IMR-90 (cell line): ENCODE measurements at regions not wholly inside any gene's neighbourhood (a gene's known extent, or its start where the extent isn't known, plus 50 kb on each side); places are given as distances from the start of the nearest gene placed in this dataset.

Experiments
- ATAC-seq: fragments of 200-7000 bp; cut with Tn5 transposase; 2 replicates; pipeline ENCODE4 v1.9.1; 2020; ENCODE audit warnings: low read depth, mild to moderate bottlenecking, moderate library complexity
- BruUV-seq: library from RNA; stranded (reverse); fragments of 400-500 nt; replicated peaks from 2 replicates; lab custom pipeline; 2021; lab: Mats Ljungman, UMichigan
- CTCF ChIA-PET: fragments of 300-600 bp; formaldehyde crosslinking; extraction: SDS; loops from one replicate; lab custom pipeline; 2021; ENCODE audit warnings: antibody characterized with exemption; lab: Yijun Ruan, JAX
- POLR2A ChIA-PET: fragments of 300-600 bp; sonication (Branson Sonifier 250); formaldehyde crosslinking; loops from one replicate; lab custom pipeline; 2022; ENCODE audit warnings: antibody characterized with exemption; ENCODE audit not compliant: unreplicated experiment; lab: Charles Lee
- DNase-seq: peaks from one replicate; pipeline ENCODE4 v3.0.0; 2013
- H2AFZ ChIP-seq: replicated peaks from 2 replicates; pipeline ENCODE3; 2013; ENCODE audit warnings: low read length, mild to moderate bottlenecking; ENCODE audit not compliant: poor library complexity
- H2AK5ac ChIP-seq: 2 replicates; pipeline ENCODE4 v1.6.1; 2013; ENCODE audit warnings: low read depth, low read length, inconsistent platforms
- H2AK9ac ChIP-seq: replicated peaks from 2 replicates; pipeline ENCODE3; 2013; ENCODE audit warnings: mild to moderate bottlenecking, low read depth, low read length, moderate library complexity; ENCODE audit not compliant: poor library complexity
- H2BK120ac ChIP-seq: 2 replicates; pipeline ENCODE4 v1.6.1; 2013; ENCODE audit warnings: low read depth, low read length, inconsistent platforms
- H2BK15ac ChIP-seq: 3 replicates; pipeline ENCODE4 v1.6.1; 2013; ENCODE audit warnings: low read depth, low read length, inconsistent platforms
- H2BK20ac ChIP-seq: 2 replicates; pipeline ENCODE4 v1.6.1; 2013; ENCODE audit warnings: low read depth, mild to moderate bottlenecking, inconsistent platforms, low read length, moderate library complexity
- H2BK5ac ChIP-seq: 2 replicates; pipeline ENCODE4 v1.6.1; 2013; ENCODE audit warnings: mild to moderate bottlenecking, low read depth, low read length, inconsistent platforms; ENCODE audit not compliant: poor library complexity, severe bottlenecking
- H3K14ac ChIP-seq: replicated peaks from 2 replicates; pipeline ENCODE4 v1.6.1; 2013; ENCODE audit warnings: low read depth, low read length, inconsistent platforms
- H3K18ac ChIP-seq: 2 replicates; pipeline ENCODE4 v1.6.1; 2013; ENCODE audit warnings: low read depth, low read length, control low read depth
- H3K23ac ChIP-seq: 2 replicates; pipeline ENCODE4 v1.6.1; 2013; ENCODE audit warnings: low read depth, low read length, inconsistent platforms
- H3K27ac ChIP-seq: 2 replicates; pipeline ENCODE4 v1.5.1; 2013; ENCODE audit warnings: mild to moderate bottlenecking, control low read depth, low read length; ENCODE audit not compliant: insufficient read depth
- H3K27me3 ChIP-seq: 2 replicates; pipeline ENCODE4 v1.6.1; 2013; ENCODE audit warnings: low read length; ENCODE audit not compliant: control insufficient read depth, insufficient read depth
- H3K36me3 ChIP-seq: 2 replicates; pipeline ENCODE4 v1.6.1; 2013; ENCODE audit warnings: low read length, mixed read lengths; ENCODE audit not compliant: control insufficient read depth, insufficient read depth
- H3K4ac ChIP-seq: 2 replicates; pipeline ENCODE4 v1.6.1; 2013; ENCODE audit warnings: low read depth, low read length, inconsistent platforms
- H3K4me1 ChIP-seq: 2 replicates; pipeline ENCODE4 v1.6.1; 2013; ENCODE audit warnings: low read length, mixed read lengths; ENCODE audit not compliant: control insufficient read depth, insufficient read depth
- H3K4me2 ChIP-seq: 2 replicates; pipeline ENCODE4 v1.6.1; 2013; ENCODE audit warnings: low read depth, mild to moderate bottlenecking, control low read depth, low read length, moderate library complexity
- H3K4me3 ChIP-seq: 2 replicates; pipeline ENCODE4 v1.5.1; 2013; ENCODE audit warnings: low read depth, mild to moderate bottlenecking, control low read depth, low read length, moderate library complexity; ENCODE audit not compliant: insufficient read depth
- H3K56ac ChIP-seq: 2 replicates; pipeline ENCODE4 v1.6.1; 2013; ENCODE audit warnings: low read length, inconsistent platforms; ENCODE audit not compliant: insufficient read depth; ENCODE audit errors: extremely low read depth
- H3K79me1 ChIP-seq, 2 experiments: 2 replicates each; pipeline ENCODE4 v1.6.1; 2013; ENCODE audit warnings: low read length in 2 of 2, inconsistent platforms in 1 of 2, low read depth in 1 of 2
- H3K9ac ChIP-seq: 2 replicates; pipeline ENCODE4 v1.6.1; 2013; ENCODE audit warnings: low read depth, low read length, control low read depth
- H3K9me1 ChIP-seq: 2 replicates; pipeline ENCODE4 v1.6.1; 2013; ENCODE audit warnings: low read length, inconsistent platforms; ENCODE audit not compliant: insufficient read depth
- H3K9me3 ChIP-seq: 2 replicates; pipeline ENCODE4 v1.6.1; 2013; ENCODE audit warnings: low read length; ENCODE audit not compliant: control insufficient read depth, insufficient read depth
- H4K20me1 ChIP-seq: 2 replicates; pipeline ENCODE4 v1.6.1; 2013; ENCODE audit warnings: low read length, inconsistent platforms; ENCODE audit not compliant: insufficient read depth
- H4K5ac ChIP-seq: 2 replicates; pipeline ENCODE4 v1.6.1; 2013; ENCODE audit warnings: mild to moderate bottlenecking, low read depth, low read length, control low read depth
- H4K8ac ChIP-seq, 2 experiments: 2 replicates each; pipeline ENCODE4 v1.6.1; 2013; ENCODE audit warnings: low read depth in 2 of 2, low read length in 2 of 2, control low read depth in 1 of 2, inconsistent platforms in 1 of 2
- H4K91ac ChIP-seq: 2 replicates; pipeline ENCODE4 v1.6.1; 2013; ENCODE audit warnings: low read depth, low read length, inconsistent platforms; ENCODE audit not compliant: insufficient read depth
- BHLHE40 ChIP-seq: fragments of 150-350 bp; IDR thresholded peaks from 2 replicates; pipeline ENCODE4 v1.6.1; 2016; ENCODE audit warnings: mild to moderate bottlenecking, low read depth, low read length
- CEBPB ChIP-seq: IDR thresholded peaks from 2 replicates; pipeline ENCODE4 v1.6.1; 2012; ENCODE audit warnings: low read depth, low read length, improper control_type of control experiment
- ELK1 ChIP-seq: fragments of 150-350 bp; IDR thresholded peaks from 2 replicates; pipeline ENCODE4 v1.6.1; 2016; ENCODE audit warnings: low read depth, mild to moderate bottlenecking, low read length, moderate library complexity, borderline replicate concordance
- MAFK ChIP-seq: IDR thresholded peaks from 2 replicates; pipeline ENCODE4 v1.6.1; 2012; ENCODE audit warnings: low read depth, low read length, improper control_type of control experiment
- WGBS, 2 experiments: methylation state at CpG; one replicate each; pipeline versions ENCODE4 v1.1.5 to v1.1.7; 2013; ENCODE audit warnings: missing lambda C conversion rate in 2 of 2; ENCODE audit not compliant: insufficient read length in 1 of 2; ENCODE audit errors: extremely low coverage in 2 of 2; 5-methylcytosine and 5-hydroxymethylcytosine counted together
- dilution Hi-C: fragments of 300-500 bp; cut with HindIII; formaldehyde crosslinking; loops from one replicate; pipeline ENCODE4 v1.14.3; 2018; ENCODE audit warnings: low sequenced_read_pairs; ENCODE audit not compliant: unreplicated experiment
- in situ Hi-C: fragments of 300-500 bp; cut with MboI; formaldehyde crosslinking; loops from 3 replicates; pipeline ENCODE4 v1.14.3; 2019; ENCODE audit warnings: low sequenced_read_pairs, inconsistent platforms, mixed read lengths
- intact Hi-C: fragments of 100-400 bp; cut with micrococcal nuclease; formaldehyde crosslinking; loops from 2 replicates; pipeline ENCODE4 v1.10.0; 2022

DNA sequence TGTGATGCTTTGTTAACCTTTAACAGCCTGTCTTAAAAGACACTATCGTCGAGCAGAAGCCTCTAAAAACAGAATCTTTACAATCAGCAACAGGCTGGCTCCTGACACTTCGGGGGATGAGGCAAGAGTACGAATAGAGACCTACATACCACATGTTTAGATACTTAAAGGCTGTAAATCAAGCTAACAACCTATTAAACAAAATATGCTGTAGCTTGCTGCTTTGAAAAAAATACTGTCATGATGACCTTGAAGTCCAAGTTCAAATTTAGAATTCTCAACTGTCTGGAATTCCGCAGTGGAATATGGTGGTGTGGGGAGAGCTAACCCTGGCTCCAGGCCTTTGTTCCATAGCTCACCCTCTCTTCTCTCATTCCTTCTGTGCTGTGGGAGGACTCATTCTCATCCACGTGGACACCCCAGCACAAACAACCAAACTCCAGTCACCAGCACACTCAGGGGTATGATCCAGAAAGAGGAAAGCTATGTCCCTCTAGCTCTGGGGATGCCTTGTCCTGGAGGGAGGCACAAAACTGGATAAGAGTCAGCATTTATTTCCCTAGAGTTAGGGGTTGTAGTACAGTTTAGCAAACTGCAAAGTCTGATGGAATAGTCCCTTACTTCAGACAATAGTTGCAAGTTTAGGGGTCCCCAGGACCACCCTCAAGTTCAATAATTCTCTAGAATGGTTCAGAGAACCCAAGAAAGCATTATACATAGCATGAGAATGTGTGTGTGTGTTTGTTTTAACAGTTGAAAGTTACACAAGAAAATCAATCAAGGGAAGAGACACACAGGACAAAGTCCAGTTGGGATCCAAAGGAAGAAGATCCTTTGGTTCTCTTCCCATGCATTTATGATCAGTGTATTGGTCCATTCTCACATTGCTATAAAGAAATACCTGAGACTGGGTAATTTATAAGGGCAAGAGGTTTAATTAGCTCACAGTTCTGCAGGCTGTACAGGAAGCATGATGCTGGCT, 196.1 kb upstream of the SVIL start:
- Histone ChIP-seq H2AK5ac (no peak overlapping the region; the same call in 1 of the 2 replicates), H3K79me1 (no peaks in the 10 kb centered on the region), H2BK5ac (no peak overlapping the region), H3K18ac (no peak overlapping the region), H3K4me1 (no peaks in the 10 kb centered on the region; the same call in 1 of the 2 replicates), H3K4me2 (no peak overlapping the region), H3K9me3 (peaks cover 8% of the 10 kb centered on the region), H3K4me3 (no peak overlapping the region), H3K9me1 (no peaks in the 10 kb centered on the region), H4K20me1 (no peaks in the 10 kb centered on the region), H3K4ac (0 out of 2 replicates have a peak overlapping the region, but pooled peaks have one; percentile 23), H2BK15ac (no peak overlapping the region), H3K9ac (no peak overlapping the region), H4K91ac (no peak overlapping the region), H3K36me3 (no peaks in the 10 kb centered on the region), H3K56ac (no peak overlapping the region), H2BK120ac (peak overlapping the region; percentile 58; the same call in 1 of the 2 replicates), H3K27ac (peak overlapping the region; percentile 2; the same call in 1 of the 2 replicates), H2BK20ac (no peak overlapping the region), H3K23ac (peak overlapping the region; percentile 63; the same call in 1 of the 2 replicates), H4K8ac (no peak overlapping the region; a peak in 1 of 4 replicates), H4K5ac (no peak overlapping the region), H3K14ac (0 out of 2 replicates have a peak overlapping the region, but pooled peaks have one; percentile 1), H2AFZ (no peak overlapping the region), H3K27me3 (peaks cover 2% of the 10 kb centered on the region; the same call in 1 of the 2 replicates), H2AK9ac (no peak overlapping the region)
- no peak for TF ChIP-seq MAFK
- TF ChIP-seq CEBPB: no peak
- no peak for TF ChIP-seq ELK1
- no peak for TF ChIP-seq BHLHE40
- DNase-seq: peak; percentile 6
- intact Hi-C loops (no loop called here), dilution Hi-C loops (no loop called here), in situ Hi-C loops (no loop called here)
- peak; percentile 65 for ATAC-seq
- ChIA-PET POLR2A (no interaction called here), CTCF (interaction anchor here (0.5 kb wide), 1 partner anchor 123 kb away, joined by 3 read pairs; no protein-coding TSS in a partner anchor)
- 60% methylated on average over 1 of the region's 6 CpGs; no CpG with 5 or more reads in 1 of the 2 experiments for WGBS, 2 experiments
- BruUV-seq: no TSS peak
